ENCODE measurements at regions not wholly inside any gene's neighbourhood (a gene's known extent, or its start where the extent isn't known, plus 50 kb on each side); places are given as distances from the start of the nearest gene placed in this dataset.

DNA sequence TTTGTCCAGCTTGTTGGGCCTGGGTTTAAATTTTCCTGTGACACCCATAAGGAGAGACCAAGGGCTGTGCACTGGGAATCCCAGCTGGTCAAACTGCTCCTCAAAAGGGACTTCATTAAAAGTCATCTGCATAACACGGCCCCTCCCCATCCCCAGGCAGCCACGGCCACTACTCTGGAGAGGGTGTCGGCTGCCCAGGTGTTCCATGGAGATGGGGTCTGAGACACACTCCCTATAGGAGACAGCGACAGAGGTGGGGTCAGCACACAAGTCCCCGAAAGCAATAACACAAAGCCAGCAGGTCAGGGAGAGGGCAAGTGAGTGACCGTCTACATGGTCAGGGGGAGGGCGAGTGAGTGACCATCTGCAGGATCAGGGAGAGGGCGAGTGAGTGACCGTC lies 75.6 kb upstream of the BCL11B start:
- H3K4me2 ChIP-seq (ENCODE audit: control insufficient read depth, extremely low read depth, insufficient read depth, low read depth, low read length) = no peak overlapping the region
- dilution Hi-C loops (cut with MboI; ENCODE audit: extremely low pct_ligation_motif_present, low sequenced_read_pairs) = no loop called here
- TF ChIP-seq, protein P1, sequence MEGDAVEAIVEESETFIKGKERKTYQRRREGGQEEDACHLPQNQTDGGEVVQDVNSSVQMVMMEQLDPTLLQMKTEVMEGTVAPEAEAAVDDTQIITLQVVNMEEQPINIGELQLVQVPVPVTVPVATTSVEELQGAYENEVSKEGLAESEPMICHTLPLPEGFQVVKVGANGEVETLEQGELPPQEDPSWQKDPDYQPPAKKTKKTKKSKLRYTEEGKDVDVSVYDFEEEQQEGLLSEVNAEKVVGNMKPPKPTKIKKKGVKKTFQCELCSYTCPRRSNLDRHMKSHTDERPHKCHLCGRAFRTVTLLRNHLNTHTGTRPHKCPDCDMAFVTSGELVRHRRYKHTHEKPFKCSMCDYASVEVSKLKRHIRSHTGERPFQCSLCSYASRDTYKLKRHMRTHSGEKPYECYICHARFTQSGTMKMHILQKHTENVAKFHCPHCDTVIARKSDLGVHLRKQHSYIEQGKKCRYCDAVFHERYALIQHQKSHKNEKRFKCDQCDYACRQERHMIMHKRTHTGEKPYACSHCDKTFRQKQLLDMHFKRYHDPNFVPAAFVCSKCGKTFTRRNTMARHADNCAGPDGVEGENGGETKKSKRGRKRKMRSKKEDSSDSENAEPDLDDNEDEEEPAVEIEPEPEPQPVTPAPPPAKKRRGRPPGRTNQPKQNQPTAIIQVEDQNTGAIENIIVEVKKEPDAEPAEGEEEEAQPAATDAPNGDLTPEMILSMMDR (optimal IDR thresholded peaks at IDR 0.05 in 1 of 3, IDR thresholded peaks at IDR 0.05 in 1 of 3, conservative IDR thresholded peaks at IDR 0.05 in 1 of 3; ENCODE audit: extremely low read depth in 1 of 3, insufficient read depth in 2 of 3, low read length in 3 of 3) = no peak
- TF ChIP-seq EZH2 (IDR thresholded peaks at IDR 0.05; ENCODE audit: low read length) = no peak
- H3K27me3 ChIP-seq (ENCODE audit: control insufficient read depth, extremely low read depth, insufficient read depth, low read length) = peaks cover 15% of the 10 kb centered on the region
- H3K9me3 ChIP-seq (ENCODE audit: control insufficient read depth, low read depth, low read length) = no peaks in the 10 kb centered on the region
- no peak overlapping the region for H3K9ac ChIP-seq (ENCODE audit: control insufficient read depth, extremely low read depth, insufficient read depth, low read length)
- H3K36me3 ChIP-seq (ENCODE audit: control insufficient read depth in 2 of 2, extremely low read depth in 1 of 2, insufficient read depth in 2 of 2, low read length in 2 of 2) = no peaks in the 10 kb centered on the region
- H3K9me1 ChIP-seq (ENCODE audit: control insufficient read depth, extremely low read depth, insufficient read depth, low read length) = no peaks in the 10 kb centered on the region
- no peak for FAIRE-seq
- H3K79me2 ChIP-seq (ENCODE audit: control insufficient read depth, insufficient read depth, low read length) = no peaks in the 10 kb centered on the region
- no peak overlapping the region for H2AFZ ChIP-seq (ENCODE audit: control insufficient read depth, low read length)
- no peak for DNase-seq (ENCODE audit: low read depth, low spot score)
- H3K4me1 ChIP-seq (ENCODE audit: control insufficient read depth, extremely low read depth, insufficient read depth, low read length) = no peaks in the 10 kb centered on the region
- no peaks in the 10 kb centered on the region for H4K20me1 ChIP-seq (ENCODE audit: control insufficient read depth, extremely low read depth, insufficient read depth, low read length)
- no peak overlapping the region for H3K27ac ChIP-seq (ENCODE audit: control insufficient read depth, insufficient read depth, low read length)
- no peak overlapping the region for H3K4me3 ChIP-seq (ENCODE audit: control insufficient read depth in 2 of 3, extremely low read depth in 1 of 3, insufficient read depth in 2 of 3, low read depth in 1 of 3, low read length in 3 of 3)

DNA sequence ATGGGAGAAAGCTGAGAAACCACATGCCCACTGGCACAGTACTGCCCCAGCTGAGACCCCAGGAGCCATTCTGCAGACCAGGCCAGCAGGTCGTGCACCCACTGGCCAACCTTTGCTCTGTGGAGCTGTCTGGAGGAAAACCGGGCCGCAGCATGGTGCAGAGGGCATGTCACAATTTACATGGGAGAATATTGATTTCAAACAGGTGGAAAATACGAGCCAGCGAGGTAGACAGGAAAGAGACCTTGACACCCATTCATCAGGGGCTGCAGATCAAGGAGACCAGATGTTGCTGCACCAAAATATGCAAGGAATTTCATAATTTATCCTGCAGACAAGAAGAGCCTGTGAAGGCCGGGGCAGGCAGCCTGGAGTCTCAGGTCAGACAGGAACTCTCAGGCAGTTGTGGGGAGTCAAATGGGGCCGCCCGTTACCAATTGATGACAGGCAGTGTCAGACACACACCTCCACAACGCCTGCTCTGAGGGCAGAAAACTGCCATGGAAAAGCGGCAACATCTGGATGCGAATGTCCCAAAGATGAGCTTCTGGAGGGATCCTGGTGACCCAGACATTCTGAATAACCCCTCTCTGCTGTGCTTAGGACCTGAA lies 74.6 kb upstream of the BCL11B start:
- no peak overlapping the region for H3K4me3 ChIP-seq (ENCODE audit: control insufficient read depth in 2 of 3, extremely low read depth in 1 of 3, insufficient read depth in 2 of 3, low read depth in 1 of 3, low read length in 3 of 3)
- no peaks in the 10 kb centered on the region for H3K9me3 ChIP-seq (ENCODE audit: control insufficient read depth, low read depth, low read length)
- dilution Hi-C loops (cut with MboI; ENCODE audit: extremely low pct_ligation_motif_present, low sequenced_read_pairs) = no loop called here
- no peak overlapping the region for H3K9ac ChIP-seq (ENCODE audit: control insufficient read depth, extremely low read depth, insufficient read depth, low read length)
- TF ChIP-seq, protein P1 (optimal IDR thresholded peaks at IDR 0.05 in 1 of 3, IDR thresholded peaks at IDR 0.05 in 1 of 3, conservative IDR thresholded peaks at IDR 0.05 in 1 of 3; ENCODE audit: extremely low read depth in 1 of 3, insufficient read depth in 2 of 3, low read length in 3 of 3) = no peak
- TF ChIP-seq EZH2 (IDR thresholded peaks at IDR 0.05; ENCODE audit: low read length) = no peak
- H3K4me2 ChIP-seq (ENCODE audit: control insufficient read depth, extremely low read depth, insufficient read depth, low read depth, low read length) = no peak overlapping the region
- no peaks in the 10 kb centered on the region for H3K36me3 ChIP-seq (ENCODE audit: control insufficient read depth in 2 of 2, extremely low read depth in 1 of 2, insufficient read depth in 2 of 2, low read length in 2 of 2)
- no peak overlapping the region for H2AFZ ChIP-seq (ENCODE audit: control insufficient read depth, low read length)
- FAIRE-seq (no peak), DNase-seq (ENCODE audit: low read depth, low spot score) (no peak)
- H3K27ac ChIP-seq (ENCODE audit: control insufficient read depth, insufficient read depth, low read length) = no peak overlapping the region
- H3K9me1 ChIP-seq (ENCODE audit: control insufficient read depth, extremely low read depth, insufficient read depth, low read length) = no peaks in the 10 kb centered on the region
- no peaks in the 10 kb centered on the region for H4K20me1 ChIP-seq (ENCODE audit: control insufficient read depth, extremely low read depth, insufficient read depth, low read length)
- H3K27me3 ChIP-seq (ENCODE audit: control insufficient read depth, extremely low read depth, insufficient read depth, low read length) = peaks cover 15% of the 10 kb centered on the region
- H3K4me1 ChIP-seq (ENCODE audit: control insufficient read depth, extremely low read depth, insufficient read depth, low read length) = no peaks in the 10 kb centered on the region
- H3K79me2 ChIP-seq (ENCODE audit: control insufficient read depth, insufficient read depth, low read length) = no peaks in the 10 kb centered on the region

Data from keratinocyte (primary cell).